ENCODE measurements at regions not wholly inside any gene's neighbourhood (a gene's known extent, or its start where the extent isn't known, plus 50 kb on each side); places are given as distances from the start of the nearest gene placed in this dataset.

GRCh38 chr11:29017941-29018340 is 909.8 kb downstream of the METTL15 start:
- H3K9ac ChIP-seq (ENCODE audit: low read length in 3 of 3), result no peak overlapping the region
- H3K36me3 ChIP-seq (ENCODE audit: control insufficient read depth in 2 of 3, insufficient read depth in 3 of 3, low read length in 3 of 3), result no peaks in the 10 kb centered on the region
- DNase-seq (no peak), FAIRE-seq (no peak)
- TF ChIP-seq CTCF (IDR thresholded peaks at IDR 0.05; ENCODE audit: borderline replicate concordance, extremely low read depth, insufficient read depth), result no peak
- H3K9me3 ChIP-seq (ENCODE audit: control insufficient read depth in 2 of 3, insufficient read depth in 1 of 3, low read length in 3 of 3), result no peaks in the 10 kb centered on the region
- H3K4me3 ChIP-seq (ENCODE audit: low read length in 3 of 3), result no peak overlapping the region
- H3K27me3 ChIP-seq (ENCODE audit: control insufficient read depth, insufficient read depth, low read length), result no peaks in the 10 kb centered on the region
- no peak overlapping the region for H3K27ac ChIP-seq (ENCODE audit: low read depth in 2 of 2, low read length in 2 of 2)
- intact Hi-C loops (cut with DNase I), result no loop called here
- H3K4me1 ChIP-seq (ENCODE audit: control insufficient read depth in 2 of 3, insufficient read depth in 2 of 3, low read depth in 1 of 3, low read length in 3 of 3), result peaks cover 0 to 2% (median 0%) of the 10 kb centered on the region in 3 donors

- H3K27ac ChIP-seq (ENCODE audit: low read depth in 2 of 2, low read length in 2 of 2), result no peak overlapping the region
- no peaks in the 10 kb centered on the region for H3K27me3 ChIP-seq (ENCODE audit: control insufficient read depth, insufficient read depth, low read length)
- intact Hi-C loops (cut with DNase I), result no loop called here
- FAIRE-seq (no peak), DNase-seq (no peak)
- H3K9me3 ChIP-seq (ENCODE audit: control insufficient read depth in 2 of 3, insufficient read depth in 1 of 3, low read length in 3 of 3), result no peaks in the 10 kb centered on the region
- H3K9ac ChIP-seq (ENCODE audit: low read length in 3 of 3), result no peak overlapping the region
- H3K36me3 ChIP-seq (ENCODE audit: control insufficient read depth in 2 of 3, insufficient read depth in 3 of 3, low read length in 3 of 3), result no peaks in the 10 kb centered on the region
- no peaks in the 10 kb centered on the region for H3K4me1 ChIP-seq (ENCODE audit: control insufficient read depth in 2 of 3, insufficient read depth in 2 of 3, low read depth in 1 of 3, low read length in 3 of 3)
- H3K4me3 ChIP-seq (ENCODE audit: low read length in 3 of 3), result no peak overlapping the region
- TF ChIP-seq CTCF (IDR thresholded peaks at IDR 0.05; ENCODE audit: borderline replicate concordance, extremely low read depth, insufficient read depth), result no peak
Observed at GRCh38 chr11:29012507-29012906, 904.3 kb downstream of the METTL15 start.

- no peak overlapping the region for H3K9ac ChIP-seq (ENCODE audit: low read length in 3 of 3)
- no peaks in the 10 kb centered on the region for H3K27me3 ChIP-seq (ENCODE audit: control insufficient read depth, insufficient read depth, low read length)
- no peak overlapping the region for H3K4me3 ChIP-seq (ENCODE audit: low read length in 3 of 3)
- intact Hi-C loops (cut with DNase I), result no loop called here
- no peaks in the 10 kb centered on the region for H3K9me3 ChIP-seq (ENCODE audit: control insufficient read depth in 2 of 3, insufficient read depth in 1 of 3, low read length in 3 of 3)
- no peaks in the 10 kb centered on the region for H3K36me3 ChIP-seq (ENCODE audit: control insufficient read depth in 2 of 3, insufficient read depth in 3 of 3, low read length in 3 of 3)
- no peak for DNase-seq
- no peaks in the 10 kb centered on the region for H3K4me1 ChIP-seq (ENCODE audit: control insufficient read depth in 2 of 3, insufficient read depth in 2 of 3, low read depth in 1 of 3, low read length in 3 of 3)
- no peak for TF ChIP-seq CTCF (IDR thresholded peaks at IDR 0.05; ENCODE audit: borderline replicate concordance, extremely low read depth, insufficient read depth)
- no peak for FAIRE-seq
- no peak overlapping the region for H3K27ac ChIP-seq (ENCODE audit: low read depth in 2 of 2, low read length in 2 of 2)
Observed at GRCh38 chr11:29009426-29009825, 901.2 kb downstream of the METTL15 start.

- no peaks in the 10 kb centered on the region for H3K27me3 ChIP-seq (ENCODE audit: control insufficient read depth, insufficient read depth, low read length)
- no peak for DNase-seq
- no peak for TF ChIP-seq CTCF (IDR thresholded peaks at IDR 0.05; ENCODE audit: borderline replicate concordance, extremely low read depth, insufficient read depth)
- FAIRE-seq, result no peak
- no peak overlapping the region for H3K9ac ChIP-seq (ENCODE audit: low read length in 3 of 3)
- no peaks in the 10 kb centered on the region for H3K4me1 ChIP-seq (ENCODE audit: control insufficient read depth in 2 of 3, insufficient read depth in 2 of 3, low read depth in 1 of 3, low read length in 3 of 3)
- H3K27ac ChIP-seq (ENCODE audit: low read depth in 2 of 2, low read length in 2 of 2), result no peak overlapping the region
- no peak overlapping the region for H3K4me3 ChIP-seq (ENCODE audit: low read length in 3 of 3)
- intact Hi-C loops (cut with DNase I), result no loop called here
- no peaks in the 10 kb centered on the region for H3K9me3 ChIP-seq (ENCODE audit: control insufficient read depth in 2 of 3, insufficient read depth in 1 of 3, low read length in 3 of 3)
- no peaks in the 10 kb centered on the region for H3K36me3 ChIP-seq (ENCODE audit: control insufficient read depth in 2 of 3, insufficient read depth in 3 of 3, low read length in 3 of 3)
Observed at GRCh38 chr11:29008481-29008880, 900.3 kb downstream of the METTL15 start.

Data from kidney (tissue), 13 donors.